ENCODE measurements at regions not wholly inside any gene's neighbourhood (a gene's known extent, or its start where the extent isn't known, plus 50 kb on each side); places are given as distances from the start of the nearest gene placed in this dataset.
"Not testable (repeated sequence)": the region's sequence is repeated elsewhere in the genome, so short reads cannot be mapped to it uniquely, and the experiment has no call there.

DNA sequence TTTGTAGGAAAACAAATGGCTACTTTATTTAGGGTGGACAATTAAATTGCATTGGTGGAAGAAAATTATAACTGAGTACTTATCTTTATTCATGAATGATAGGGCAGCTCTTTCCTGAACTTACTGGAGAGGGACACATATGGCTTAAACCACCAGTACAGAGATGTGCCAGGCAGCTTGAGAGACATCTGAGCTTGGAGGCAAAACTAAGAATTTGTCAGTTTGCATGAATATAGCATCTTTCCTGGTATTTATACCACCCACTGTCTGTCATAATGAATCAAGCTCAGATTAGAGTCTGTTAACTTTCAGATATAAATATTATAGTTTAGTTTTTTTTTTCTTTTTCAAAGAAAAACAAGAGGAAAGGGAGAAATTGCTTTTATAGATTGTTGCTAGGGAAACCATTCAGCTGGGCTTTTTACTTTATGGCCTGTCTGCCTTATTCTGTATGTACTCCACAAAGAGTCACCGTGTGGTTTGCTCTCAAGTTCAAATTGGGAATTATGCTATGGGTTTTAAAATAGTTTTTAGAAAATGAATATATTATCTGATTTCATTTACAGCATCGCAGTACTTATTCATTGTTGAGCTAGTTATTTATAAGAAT, 477.0 kb upstream of the CHORDC1 start:
- no peak overlapping the region for H3K4me3 ChIP-seq
- TF ChIP-seq, protein P1, sequence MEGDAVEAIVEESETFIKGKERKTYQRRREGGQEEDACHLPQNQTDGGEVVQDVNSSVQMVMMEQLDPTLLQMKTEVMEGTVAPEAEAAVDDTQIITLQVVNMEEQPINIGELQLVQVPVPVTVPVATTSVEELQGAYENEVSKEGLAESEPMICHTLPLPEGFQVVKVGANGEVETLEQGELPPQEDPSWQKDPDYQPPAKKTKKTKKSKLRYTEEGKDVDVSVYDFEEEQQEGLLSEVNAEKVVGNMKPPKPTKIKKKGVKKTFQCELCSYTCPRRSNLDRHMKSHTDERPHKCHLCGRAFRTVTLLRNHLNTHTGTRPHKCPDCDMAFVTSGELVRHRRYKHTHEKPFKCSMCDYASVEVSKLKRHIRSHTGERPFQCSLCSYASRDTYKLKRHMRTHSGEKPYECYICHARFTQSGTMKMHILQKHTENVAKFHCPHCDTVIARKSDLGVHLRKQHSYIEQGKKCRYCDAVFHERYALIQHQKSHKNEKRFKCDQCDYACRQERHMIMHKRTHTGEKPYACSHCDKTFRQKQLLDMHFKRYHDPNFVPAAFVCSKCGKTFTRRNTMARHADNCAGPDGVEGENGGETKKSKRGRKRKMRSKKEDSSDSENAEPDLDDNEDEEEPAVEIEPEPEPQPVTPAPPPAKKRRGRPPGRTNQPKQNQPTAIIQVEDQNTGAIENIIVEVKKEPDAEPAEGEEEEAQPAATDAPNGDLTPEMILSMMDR (IDR thresholded peaks at IDR 0.05), result no peak
- no peak for TF ChIP-seq POLR2A (IDR thresholded peaks at IDR 0.05)
- DNase-seq (no peak), ATAC-seq (no peak)
- H3K36me3 ChIP-seq, result no peaks in the 10 kb centered on the region
- no peaks in the 10 kb centered on the region for H3K27me3 ChIP-seq
- WGBS (ENCODE audit: insufficient coverage, low coverage, low lambda C conversion rate, missing lambda C conversion rate), result 75% methylated on average over 2 of the region's 2 CpGs
- no peaks in the 10 kb centered on the region for H3K4me1 ChIP-seq
- H3K9me3 ChIP-seq, result no peaks in the 10 kb centered on the region
- intact Hi-C loops (cut with DNase I), result no loop called here
- no peak overlapping the region for H3K27ac ChIP-seq

DNA sequence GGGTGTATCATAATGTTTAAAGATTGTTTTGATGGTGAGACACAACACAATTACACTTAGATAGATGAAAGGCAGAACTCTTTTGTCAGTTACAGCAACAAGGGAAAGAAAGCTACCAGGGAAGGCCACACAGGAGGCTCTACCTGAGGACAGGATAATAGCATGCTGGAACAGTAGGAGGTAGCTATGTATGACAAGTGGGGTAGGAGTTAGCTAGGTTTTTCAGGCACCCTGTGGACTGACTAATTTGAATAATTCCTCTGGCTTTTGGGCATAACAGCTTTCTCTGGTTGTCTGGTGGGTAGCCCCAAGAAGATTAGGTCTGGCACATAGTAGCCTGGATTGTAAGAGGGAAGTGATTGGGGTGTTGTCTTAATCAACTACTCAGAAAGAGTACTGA, 475.4 kb upstream of the CHORDC1 start:
- no peaks in the 10 kb centered on the region for H3K4me1 ChIP-seq
- ATAC-seq (no peak), DNase-seq (no peak)
- H3K36me3 ChIP-seq, result no peaks in the 10 kb centered on the region
- no peak overlapping the region for H3K27ac ChIP-seq
- no peaks in the 10 kb centered on the region for H3K9me3 ChIP-seq
- no peak overlapping the region for H3K4me3 ChIP-seq
- no peaks in the 10 kb centered on the region for H3K27me3 ChIP-seq
- TF ChIP-seq POLR2A (IDR thresholded peaks at IDR 0.05), result no peak
- TF ChIP-seq, protein P1 (IDR thresholded peaks at IDR 0.05), result no peak
- intact Hi-C loops (cut with DNase I), result no loop called here

DNA sequence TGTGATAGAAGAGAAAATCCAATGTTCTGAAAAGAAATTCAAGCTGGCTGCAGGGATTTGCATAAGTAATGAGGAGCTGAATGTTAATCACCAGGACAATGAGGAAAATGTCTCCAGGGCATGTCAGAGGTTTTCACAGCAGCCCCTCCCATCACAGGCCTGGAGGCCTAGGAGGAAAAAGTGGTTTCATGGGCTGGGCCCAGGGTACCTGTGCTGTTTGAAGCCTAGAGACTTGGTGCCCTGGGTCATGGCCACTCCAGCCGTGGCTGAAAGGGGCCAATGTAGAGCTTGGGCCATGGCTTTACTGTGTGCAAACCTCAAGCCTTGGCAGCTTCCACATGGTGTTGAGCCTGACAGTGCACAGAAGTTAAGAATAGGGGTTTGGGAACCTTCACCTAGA, 452.6 kb upstream of the CHORDC1 start:
- intact Hi-C loops (cut with DNase I); H3K4me3 ChIP-seq; H3K36me3 ChIP-seq; ATAC-seq; H3K4me1 ChIP-seq; DNase-seq; H3K9me3 ChIP-seq; H3K27me3 ChIP-seq; H3K27ac ChIP-seq: not testable (repeated sequence)
- no CpG with 5 or more reads among the region's 1 CpG for WGBS (ENCODE audit: insufficient coverage, low coverage, low lambda C conversion rate, missing lambda C conversion rate)

DNA sequence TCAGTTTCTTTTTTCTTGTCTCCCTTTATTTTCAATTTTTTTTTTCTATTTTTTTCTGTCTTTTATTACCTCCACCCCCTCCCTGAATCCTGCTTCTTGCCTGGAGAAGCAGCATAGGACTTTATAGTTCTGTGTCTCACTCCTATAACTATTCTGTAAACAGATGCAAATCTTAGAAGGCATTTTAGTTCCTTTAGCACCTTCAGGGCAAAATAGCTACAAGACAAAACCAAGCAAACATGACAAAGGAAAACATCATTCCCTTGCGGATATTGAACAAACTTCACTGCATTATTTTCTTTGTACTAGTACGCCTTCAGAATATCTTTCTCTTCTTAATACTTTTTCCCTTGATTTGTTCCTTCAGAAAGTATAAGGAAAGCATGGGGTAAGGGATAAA, 446.2 kb upstream of the CHORDC1 start:
- no peaks in the 10 kb centered on the region for H3K4me1 ChIP-seq
- no peak overlapping the region for H3K27ac ChIP-seq
- no peak for TF ChIP-seq POLR2A (IDR thresholded peaks at IDR 0.05)
- TF ChIP-seq, protein P1 (IDR thresholded peaks at IDR 0.05), result no peak
- H3K27me3 ChIP-seq, result no peaks in the 10 kb centered on the region
- ATAC-seq, result no peak
- no peaks in the 10 kb centered on the region for H3K36me3 ChIP-seq
- H3K9me3 ChIP-seq, result no peaks in the 10 kb centered on the region
- WGBS (ENCODE audit: insufficient coverage, low coverage, low lambda C conversion rate, missing lambda C conversion rate), result 87% methylated on average over 2 of the region's 2 CpGs
- DNase-seq, result no peak
- intact Hi-C loops (cut with DNase I), result no loop called here
- no peak overlapping the region for H3K4me3 ChIP-seq

DNA sequence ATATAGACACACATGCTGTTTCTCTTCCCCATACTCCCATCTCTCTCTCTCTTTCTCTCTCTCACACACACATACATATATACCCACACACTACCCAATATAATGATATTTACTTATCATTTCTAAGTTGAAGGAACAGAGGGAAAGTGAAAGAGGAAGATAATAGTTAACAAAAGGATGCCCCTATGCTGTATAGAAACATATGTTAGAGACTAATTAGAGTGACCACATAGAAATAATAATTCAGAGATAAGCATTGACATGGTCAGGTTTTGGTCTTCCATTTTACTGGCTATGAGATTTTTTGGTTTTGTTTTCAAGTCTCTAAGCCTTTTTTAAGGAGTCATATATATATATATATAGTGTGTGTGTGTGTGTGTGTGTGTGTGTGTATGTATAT, 445.7 kb upstream of the CHORDC1 start:
- TF ChIP-seq POLR2A (IDR thresholded peaks at IDR 0.05), result no peak
- TF ChIP-seq, protein P1 (IDR thresholded peaks at IDR 0.05), result no peak
- Histone ChIP-seq H3K27ac (no peak overlapping the region), H3K9me3 (no peaks in the 10 kb centered on the region), H3K4me3 (no peak overlapping the region), H3K4me1 (no peaks in the 10 kb centered on the region), H3K36me3 (no peaks in the 10 kb centered on the region), H3K27me3 (no peaks in the 10 kb centered on the region)
- intact Hi-C loops (cut with DNase I), result no loop called here
- DNase-seq, result no peak
- no peak for ATAC-seq
